HG02852 (cell line): ENCODE measurements at regions not wholly inside any gene's neighbourhood (a gene's known extent, or its start where the extent isn't known, plus 50 kb on each side); places are given as distances from the start of the nearest gene placed in this dataset.
"Not testable (repeated sequence)": the region's sequence is repeated elsewhere in the genome, so short reads cannot be mapped to it uniquely, and the experiment has no call there.

Experiments
- ATAC-seq: cut with Tn5 transposase; IDR thresholded peaks from one replicate; pipeline ENCODE4 v1.9.1; 2021; ENCODE audit warnings: mild to moderate bottlenecking, moderate library complexity; ENCODE audit not compliant: unreplicated experiment

DNA sequence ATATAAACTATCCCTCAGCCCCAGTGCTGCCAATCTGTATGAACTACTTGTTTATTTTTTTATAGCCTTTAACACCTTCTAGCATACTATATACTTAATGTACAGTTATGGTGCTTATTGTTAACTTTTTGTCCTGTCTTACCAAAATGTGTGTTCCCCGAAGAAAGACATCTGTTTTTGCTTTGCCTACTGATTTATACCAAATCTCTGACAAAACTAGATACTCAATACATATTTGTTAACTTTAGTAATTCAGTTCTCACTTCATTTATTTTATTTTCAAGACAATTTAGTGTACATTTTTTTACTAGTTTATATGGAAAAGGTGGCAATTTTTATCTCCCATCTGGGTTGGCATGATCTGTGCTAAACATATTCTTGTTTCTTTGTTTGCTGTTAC, 824.3 kb upstream of the ATXN8OS start:
- ATAC-seq = no peak

DNA sequence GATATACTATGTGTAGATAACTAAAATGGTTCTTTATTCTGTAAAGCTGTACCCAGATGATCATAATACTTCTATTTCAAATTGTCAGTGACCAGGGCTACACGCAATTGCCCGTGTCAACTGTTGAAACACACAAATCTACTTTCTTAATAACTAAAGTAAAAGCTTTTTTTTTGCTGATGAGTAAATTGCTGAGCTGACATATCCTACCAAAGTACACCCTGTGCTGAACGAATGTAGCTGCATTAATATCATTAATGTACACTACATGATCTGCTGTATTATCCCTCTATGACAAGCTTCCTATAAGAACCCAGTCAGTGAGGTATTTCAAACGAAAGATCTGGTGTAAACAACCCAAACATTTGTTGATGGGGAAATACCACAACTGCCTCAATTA, 827.2 kb upstream of the ATXN8OS start:
- no peak for ATAC-seq

DNA sequence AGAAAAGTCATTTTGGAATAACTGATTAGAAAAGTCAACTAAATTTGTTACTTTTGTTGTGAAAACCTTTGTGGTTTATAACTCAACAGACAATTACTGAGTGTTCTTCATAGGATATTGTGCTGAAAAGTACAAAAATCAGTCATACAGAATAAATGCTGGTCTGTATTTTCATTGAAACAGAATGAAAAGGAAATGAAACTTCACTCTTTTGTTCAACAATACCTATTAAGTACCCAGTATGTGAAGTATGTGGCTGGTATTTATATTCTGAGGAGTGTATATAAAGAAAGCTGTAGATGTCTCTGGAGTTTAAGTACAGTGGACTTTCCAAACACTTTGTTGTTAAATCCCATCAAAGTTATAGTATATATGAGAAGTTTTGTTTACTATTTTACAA, 828.4 kb upstream of the ATXN8OS start:
- no peak for ATAC-seq

GRCh38 chr13:69274231-69274630, 833.4 kb upstream of the ATXN8OS start:
- no peak for ATAC-seq

- no peak for ATAC-seq
Measured at GRCh38 chr13:69264362-69265334, 843.0 kb upstream of the ATXN8OS start.

- no peak for ATAC-seq
Measured at GRCh38 chr13:69243366-69243765, 864.3 kb upstream of the ATXN8OS start.

GRCh38 chr13:69234171-69234570, 873.5 kb upstream of the ATXN8OS start:
- ATAC-seq = no peak

DNA sequence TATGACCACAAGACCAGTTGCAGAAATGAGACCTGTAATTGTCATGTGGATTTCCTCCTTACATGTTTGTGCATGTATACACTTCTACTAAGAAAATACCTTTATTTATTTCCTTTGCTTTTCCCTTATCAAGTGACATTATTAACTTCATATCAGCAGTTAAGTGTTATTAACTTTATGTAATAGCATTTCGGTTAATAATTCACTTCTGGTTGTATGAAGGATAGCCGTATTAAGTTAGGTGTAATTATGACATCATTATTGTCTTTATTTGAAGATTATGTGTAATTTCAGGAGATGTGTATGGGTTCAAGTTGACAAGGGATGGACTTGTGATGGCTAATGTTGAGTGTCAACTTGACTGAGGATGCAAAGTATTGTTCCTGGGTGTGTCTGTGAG, 881.2 kb upstream of the ATXN8OS start:
- no peak for ATAC-seq

DNA sequence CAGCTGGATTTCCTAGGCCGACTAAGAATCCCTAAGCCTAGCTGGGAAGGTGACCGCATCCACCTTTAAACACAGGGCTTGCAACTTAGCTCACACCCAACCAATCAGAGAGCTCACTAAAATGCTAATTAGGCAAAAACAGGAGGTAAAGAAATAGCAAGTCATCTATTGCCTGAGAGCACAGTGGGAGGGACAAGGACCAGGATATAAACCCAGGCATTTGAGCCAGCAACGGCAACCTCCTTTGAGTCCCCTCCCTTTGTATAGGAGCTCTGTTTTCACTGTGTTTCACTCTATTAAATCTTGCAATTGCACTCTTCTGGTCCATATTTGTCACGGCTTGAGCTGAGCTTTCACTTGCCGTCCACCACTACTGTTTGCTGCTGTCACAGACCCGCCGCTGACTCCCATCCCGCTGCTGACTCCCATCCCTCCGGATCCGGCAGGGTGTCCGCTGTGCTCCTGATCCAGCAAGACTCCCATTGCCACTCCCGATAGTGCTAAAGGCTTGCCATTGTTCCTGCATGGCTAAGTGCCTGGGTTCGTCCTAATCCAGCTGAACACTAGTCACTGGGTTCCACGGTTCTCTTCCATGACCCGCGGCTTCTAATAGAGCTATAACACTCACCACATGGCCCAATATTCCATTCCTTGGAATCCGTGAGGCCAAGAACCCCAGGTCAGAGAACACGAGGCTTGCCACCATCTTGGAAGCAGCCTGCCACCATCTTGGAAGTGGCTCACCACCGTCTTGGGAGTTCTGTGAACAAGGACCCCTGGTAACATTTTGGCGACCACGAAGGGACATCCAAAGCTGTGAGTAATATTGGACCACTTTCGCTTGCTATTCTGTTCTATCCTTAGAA, 885.8 kb upstream of the ATXN8OS start:
- ATAC-seq = not testable (repeated sequence)

DNA sequence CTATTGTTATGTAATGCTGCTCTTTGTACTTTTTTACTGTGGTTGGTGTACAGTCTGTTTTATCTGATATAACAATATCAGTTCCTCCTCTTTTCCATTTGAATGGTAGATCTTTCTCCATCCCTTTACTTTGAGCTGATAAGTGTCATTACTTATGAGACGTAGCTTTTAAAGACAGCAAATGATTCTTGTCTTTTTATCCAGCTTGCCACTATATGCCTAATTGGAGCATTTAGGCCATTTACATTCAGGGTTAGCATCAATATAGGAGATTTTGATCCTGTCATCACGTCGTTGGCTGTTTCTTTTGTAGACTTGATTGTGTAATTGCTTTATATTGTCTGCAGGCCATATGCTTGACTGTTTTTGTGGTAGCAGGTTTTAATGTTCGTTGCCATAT, 894.2 kb upstream of the ATXN8OS start:
- ATAC-seq = no peak

DNA sequence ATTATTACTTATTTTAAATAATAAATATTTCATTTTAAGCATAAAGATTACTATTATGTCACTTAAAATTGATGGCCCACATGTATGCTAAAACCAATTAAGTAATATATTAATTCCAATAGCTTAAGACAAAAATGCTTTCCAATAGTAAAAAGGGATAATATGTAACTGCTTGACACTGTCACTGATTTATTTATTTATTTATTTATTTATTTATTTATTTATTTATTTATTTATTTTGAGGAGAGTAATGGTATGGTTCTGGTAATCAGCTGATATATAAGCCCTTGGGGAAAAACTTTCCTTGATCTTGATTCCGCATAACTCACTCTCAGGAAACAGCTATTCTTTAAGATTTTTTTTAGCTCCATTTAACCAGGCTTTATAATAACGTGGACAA, 903.0 kb upstream of the ATXN8OS start:
- ATAC-seq = no peak

GRCh38 chr13:69202996-69203395, 904.6 kb upstream of the ATXN8OS start:
- ATAC-seq = no peak

DNA sequence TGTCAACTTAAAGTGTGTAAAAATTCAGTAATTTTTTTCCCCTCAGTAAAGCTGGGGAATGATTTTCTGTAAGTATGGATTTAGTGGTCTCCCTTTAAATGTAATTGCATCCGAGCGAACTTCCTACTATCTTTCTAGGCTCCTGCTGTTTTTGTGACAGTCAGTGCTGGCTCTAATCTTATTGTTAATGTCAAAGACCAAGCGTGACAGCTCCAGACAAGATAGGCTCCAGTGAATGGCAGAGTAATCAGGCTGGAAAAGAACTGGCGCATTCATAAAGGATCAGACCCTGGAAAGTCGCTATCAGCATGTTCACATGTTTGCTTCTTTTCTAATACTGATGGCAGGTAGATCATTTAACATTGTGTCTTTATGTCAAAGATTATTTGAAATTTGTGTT, 908.0 kb upstream of the ATXN8OS start:
- ATAC-seq = no peak

GRCh38 chr13:69198706-69199105, 908.9 kb upstream of the ATXN8OS start:
- ATAC-seq = no peak

- ATAC-seq = no peak
Measured at GRCh38 chr13:69194130-69194529, 913.5 kb upstream of the ATXN8OS start.

DNA sequence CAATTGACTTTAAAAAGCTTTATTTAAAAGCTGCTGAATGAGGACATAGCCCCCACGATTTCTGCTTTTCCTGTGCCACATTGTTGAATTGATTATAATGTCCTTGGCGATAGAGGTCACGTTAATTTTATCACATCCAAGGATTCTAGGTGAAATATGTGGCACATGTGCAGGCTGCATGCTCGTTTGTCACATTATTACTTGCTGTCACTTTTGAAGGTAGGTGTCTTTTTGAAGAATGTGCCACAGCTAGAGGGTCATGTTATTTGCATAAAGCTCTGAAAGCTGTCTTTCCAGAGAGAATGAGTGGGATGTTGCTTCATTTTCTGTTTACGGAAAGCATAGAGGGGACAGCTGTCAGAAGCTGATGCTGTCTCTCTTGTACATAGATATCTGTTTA, 927.6 kb upstream of the ATXN8OS start:
- ATAC-seq = no peak

DNA sequence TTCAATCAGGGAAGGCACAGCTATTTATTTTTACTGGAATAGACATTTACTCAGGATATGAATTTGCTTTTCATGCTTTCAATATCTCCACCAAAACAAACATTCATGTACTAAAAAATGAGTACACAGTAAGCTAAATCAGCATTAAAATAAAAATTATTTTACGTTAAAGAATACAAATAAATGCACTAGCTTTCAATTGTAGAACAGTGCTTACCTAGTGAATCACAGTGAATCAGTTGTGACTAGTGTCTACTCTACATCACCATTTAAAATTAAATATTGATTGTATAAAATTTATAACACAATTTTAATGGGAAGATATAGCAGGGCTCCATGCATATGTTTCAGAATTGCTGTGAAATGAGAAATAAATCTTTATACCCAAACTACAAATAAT, 929.6 kb upstream of the ATXN8OS start:
- ATAC-seq = no peak

DNA sequence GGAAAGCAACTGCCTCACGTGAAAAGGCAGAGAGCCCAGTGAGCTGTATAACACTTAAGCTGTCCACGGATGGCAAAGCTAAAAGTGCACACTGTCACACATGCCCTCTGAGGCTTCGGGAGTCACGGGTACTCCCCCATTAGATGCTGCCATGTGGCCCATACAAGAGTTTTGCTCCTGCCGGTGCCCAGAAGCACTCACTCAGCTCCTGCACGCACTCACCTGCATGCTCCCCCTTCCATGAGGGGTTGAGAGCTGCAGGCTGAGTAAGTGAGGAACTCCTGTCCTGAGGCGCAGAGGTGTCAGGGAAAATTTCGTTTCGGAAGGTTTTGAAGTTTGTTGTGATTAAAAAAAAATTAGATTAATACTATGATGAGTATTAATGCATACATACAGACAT, 939.2 kb upstream of the ATXN8OS start:
- no peak for ATAC-seq

- ATAC-seq = no peak
Measured at GRCh38 chr13:69155136-69155535, 952.5 kb upstream of the ATXN8OS start.

DNA sequence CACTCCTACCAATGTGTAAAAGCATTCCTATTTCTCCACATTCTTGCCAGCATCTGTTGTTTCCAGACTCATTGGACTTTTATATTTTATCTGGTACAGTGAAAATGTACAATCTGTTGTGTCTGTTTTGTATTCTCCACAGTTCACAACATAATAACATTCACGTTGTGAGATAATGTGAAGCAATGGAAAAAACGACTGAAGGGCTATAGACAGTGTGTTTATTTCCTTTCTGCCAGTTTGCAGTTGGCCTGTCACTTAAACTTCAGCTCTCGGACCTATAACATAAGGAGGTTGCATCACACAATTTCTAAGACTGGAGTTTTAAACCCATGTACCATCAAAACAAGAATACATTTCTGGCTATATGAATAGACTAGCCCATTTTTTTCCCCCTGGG, 965.5 kb upstream of the ATXN8OS start:
- no peak for ATAC-seq

DNA sequence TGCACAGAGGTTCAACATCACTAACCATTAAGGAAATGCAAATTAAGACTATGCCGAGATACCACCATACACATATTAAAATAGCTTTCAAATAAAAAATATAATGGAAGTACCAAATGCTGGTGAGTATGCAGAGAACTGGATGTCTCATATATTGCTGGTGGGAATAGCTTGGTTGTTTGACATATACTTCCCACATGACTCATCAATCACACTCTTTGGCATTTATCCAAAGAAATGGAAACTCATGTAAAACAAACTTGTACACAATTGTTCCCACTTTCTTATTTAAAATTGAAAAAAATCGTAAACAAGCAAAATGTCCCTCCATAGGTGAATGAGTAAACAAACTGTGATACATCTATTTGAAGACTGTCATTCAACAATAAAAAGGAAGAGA, 982.6 kb upstream of the ATXN8OS start:
- ATAC-seq = no peak
